Left ventricle myocardium inferior (tissue), 1 donor: ENCODE measurements at regions not wholly inside any gene's neighbourhood (a gene's known extent, or its start where the extent isn't known, plus 50 kb on each side); places are given as distances from the start of the nearest gene placed in this dataset.

Experiments
- DNase-seq: peaks from one replicate; pipeline ENCODE4 v3.0.0-alpha.2; 2020
- H3K27ac ChIP-seq: fragments of 200-600 bp; replicated peaks from 2 replicates; pipeline ENCODE4 v1.8.0; 2021
- H3K27me3 ChIP-seq: fragments of 200-600 bp; 2 replicates; pipeline ENCODE4 v1.8.0; 2021; ENCODE audit warnings: low read depth
- H3K36me3 ChIP-seq: fragments of 200-600 bp; 2 replicates; pipeline ENCODE4 v1.8.0; 2021
- H3K4me1 ChIP-seq: fragments of 200-600 bp; 2 replicates; pipeline ENCODE4 v1.8.0; 2021
- H3K4me3 ChIP-seq: fragments of 200-600 bp; 2 replicates; pipeline ENCODE4 v1.8.0; 2021; ENCODE audit warnings: mild to moderate bottlenecking, moderate library complexity
- H3K9me3 ChIP-seq: fragments of 200-600 bp; replicated peaks from 2 replicates; pipeline ENCODE4 v1.8.0; 2021
- CTCF ChIP-seq: fragments of 200-600 bp; IDR thresholded peaks from 2 replicates; pipeline ENCODE4 v1.8.0; 2021; ENCODE audit warnings: antibody characterized with exemption, mild to moderate bottlenecking, borderline replicate concordance
- intact Hi-C: fragments of 100-400 bp; cut with micrococcal nuclease; formaldehyde crosslinking; loops from one replicate; pipeline ENCODE4 v1.11.0; 2022
- donor health status: DM: no; HTN: yes; CAD: no; lungs with severe emphysema.

- intact Hi-C loops = no loop called here
- no peak for DNase-seq
- Histone ChIP-seq H3K4me1 (no peaks in the 10 kb centered on the region), H3K27ac (no peak overlapping the region), H3K9me3 (peaks cover 14% of the 10 kb centered on the region), H3K27me3 (peaks cover 5% of the 10 kb centered on the region), H3K36me3 (no peaks in the 10 kb centered on the region), H3K4me3 (no peak overlapping the region)
- TF ChIP-seq CTCF = no peak
Observed at GRCh38 chr9:86997156-86997555, 49.9 kb upstream of the GAS1 start.

- peaks cover 22% of the 10 kb centered on the region for H3K9me3 ChIP-seq
- no peaks in the 10 kb centered on the region for H3K36me3 ChIP-seq
- H3K27me3 ChIP-seq = peaks cover 5% of the 10 kb centered on the region
- intact Hi-C loops = no loop called here
- H3K27ac ChIP-seq = no peak overlapping the region
- H3K4me1 ChIP-seq = no peaks in the 10 kb centered on the region
- DNase-seq = no peak
- no peak for TF ChIP-seq CTCF
- H3K4me3 ChIP-seq = no peak overlapping the region
Observed at GRCh38 chr9:86997951-86998350, 50.6 kb upstream of the GAS1 start.

- Histone ChIP-seq H3K9me3 (peaks cover 24% of the 10 kb centered on the region), H3K27ac (no peak overlapping the region), H3K36me3 (no peaks in the 10 kb centered on the region), H3K4me1 (peaks cover under 1% of the 10 kb centered on the region), H3K4me3 (no peak overlapping the region), H3K27me3 (no peaks in the 10 kb centered on the region)
- intact Hi-C loops = no loop called here
- no peak for TF ChIP-seq CTCF
- DNase-seq = no peak
Observed at GRCh38 chr9:87002517-87002916, 55.2 kb upstream of the GAS1 start.

- H3K27me3 ChIP-seq = no peaks in the 10 kb centered on the region
- peaks cover 7% of the 10 kb centered on the region for H3K4me1 ChIP-seq
- no peaks in the 10 kb centered on the region for H3K36me3 ChIP-seq
- H3K4me3 ChIP-seq = no peak overlapping the region
- no peak for DNase-seq
- intact Hi-C loops = no loop called here
- peaks cover 24% of the 10 kb centered on the region for H3K9me3 ChIP-seq
- no peak for TF ChIP-seq CTCF
- H3K27ac ChIP-seq = no peak overlapping the region
Observed at GRCh38 chr9:87004016-87004415, 56.7 kb upstream of the GAS1 start.

- DNase-seq = no peak
- Histone ChIP-seq H3K27me3 (no peaks in the 10 kb centered on the region), H3K36me3 (no peaks in the 10 kb centered on the region), H3K4me1 (peaks cover 7% of the 10 kb centered on the region), H3K27ac (no peak overlapping the region), H3K4me3 (no peak overlapping the region), H3K9me3 (peaks cover 12% of the 10 kb centered on the region)
- intact Hi-C loops = no loop called here
- no peak for TF ChIP-seq CTCF
Observed at GRCh38 chr9:87006956-87007355, 59.6 kb upstream of the GAS1 start.

- intact Hi-C loops = no loop called here
- no peak for DNase-seq
- no peak for TF ChIP-seq CTCF
- H3K36me3 ChIP-seq = no peaks in the 10 kb centered on the region
- H3K27me3 ChIP-seq = no peaks in the 10 kb centered on the region
- H3K9me3 ChIP-seq = peaks cover 3% of the 10 kb centered on the region
- peak overlapping the region; percentile 55 for H3K27ac ChIP-seq
- H3K4me3 ChIP-seq = no peak overlapping the region
- H3K4me1 ChIP-seq = peaks cover 7% of the 10 kb centered on the region
Observed at GRCh38 chr9:87007711-87008366, 60.5 kb upstream of the GAS1 start.
